WTC11 (cell line): ENCODE measurements at regions not wholly inside any gene's neighbourhood (a gene's known extent, or its start where the extent isn't known, plus 50 kb on each side); places are given as distances from the start of the nearest gene placed in this dataset.

Source experiments
- ATF1 ChIP-seq: sonication (generic); formaldehyde crosslinking; IDR thresholded peaks from 2 replicates; pipeline ENCODE4 v1.8.1; 2023; ENCODE audit warnings: mild to moderate bottlenecking, moderate library complexity, missing genetic modification reagents
- ELF4 ChIP-seq: sonication (generic); formaldehyde crosslinking; IDR thresholded peaks from 2 replicates; pipeline ENCODE4 v1.8.1; 2022; ENCODE audit warnings: low read depth, mild to moderate bottlenecking, moderate library complexity, missing genetic modification reagents
- GABPB1 ChIP-seq: sonication (generic); formaldehyde crosslinking; IDR thresholded peaks from 2 replicates; pipeline ENCODE4 v1.8.1; 2023; ENCODE audit warnings: mild to moderate bottlenecking, missing genetic modification reagents
- JUN ChIP-seq: sonication (generic); formaldehyde crosslinking; IDR thresholded peaks from 2 replicates; pipeline ENCODE4 v1.8.0; 2023; ENCODE audit warnings: mild to moderate bottlenecking, missing genetic modification reagents
- MYBL2 ChIP-seq: sonication (generic); formaldehyde crosslinking; IDR thresholded peaks from 2 replicates; pipeline ENCODE4 v1.8.1; 2023; ENCODE audit warnings: mild to moderate bottlenecking, moderate library complexity, missing genetic modification reagents
- RELA ChIP-seq: sonication (generic); formaldehyde crosslinking; IDR thresholded peaks from 2 replicates; pipeline ENCODE4 v1.8.1; 2022; ENCODE audit warnings: missing genetic modification reagents, mild to moderate bottlenecking, borderline replicate concordance
- TF ChIP-seq, protein P1 (sequence below): fragments of 200-600 bp; IDR thresholded peaks from 2 replicates; pipeline ENCODE4 v1.8.0; 2022; ENCODE audit warnings: antibody characterized with exemption
- TF ChIP-seq, protein P2 (sequence below): sonication (generic); formaldehyde crosslinking; conservative IDR thresholded peaks from 2 replicates; pipeline ENCODE4 v1.8.1; 2023; ENCODE audit warnings: mild to moderate bottlenecking, low read depth, missing genetic modification reagents, moderate library complexity
- TF ChIP-seq, protein P3 (sequence below): sonication (generic); formaldehyde crosslinking; IDR thresholded peaks from 2 replicates; pipeline ENCODE4 v1.8.1; 2022; ENCODE audit warnings: low read depth, mild to moderate bottlenecking, moderate library complexity, missing genetic modification reagents, borderline replicate concordance
- TF ChIP-seq, protein P4 (sequence below): sonication (generic); formaldehyde crosslinking; IDR thresholded peaks from 2 replicates; pipeline ENCODE4 v1.8.1; 2023; ENCODE audit warnings: mild to moderate bottlenecking, missing genetic modification reagents, moderate library complexity
- TF ChIP-seq, protein P5 (sequence below): sonication (generic); formaldehyde crosslinking; IDR thresholded peaks from 2 replicates; pipeline ENCODE4 v1.8.1; 2022; ENCODE audit warnings: missing genetic modification reagents, borderline replicate concordance

DNA sequence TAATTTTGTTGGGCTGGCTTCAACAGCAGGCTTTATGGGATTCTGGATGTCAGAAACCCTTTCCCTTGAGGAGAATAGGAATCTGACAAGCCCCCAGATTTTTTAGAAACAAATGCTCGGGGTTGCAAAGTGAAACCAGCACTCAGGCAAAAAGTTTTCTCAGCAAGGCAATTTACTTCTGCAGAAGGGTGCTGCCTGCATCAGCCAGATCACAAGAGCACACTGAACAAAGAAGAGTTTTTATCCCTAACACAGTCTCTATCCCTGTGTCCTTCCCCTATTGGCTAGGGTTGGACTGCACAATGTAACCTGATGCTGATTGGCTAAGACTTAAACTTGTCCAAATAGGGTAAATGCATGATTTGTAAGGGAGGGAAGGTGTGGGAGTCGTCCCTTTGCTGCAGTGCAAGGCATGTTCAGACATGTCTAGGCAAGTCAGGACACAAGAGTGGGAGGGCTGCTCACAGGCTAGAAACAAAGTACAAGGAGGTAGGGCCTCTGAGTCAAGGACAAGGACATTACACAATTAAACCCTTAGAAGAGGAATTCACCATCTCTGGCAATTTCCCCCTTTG, 175.8 kb downstream of the CCNG2 start:
- TF ChIP-seq, protein P1, sequence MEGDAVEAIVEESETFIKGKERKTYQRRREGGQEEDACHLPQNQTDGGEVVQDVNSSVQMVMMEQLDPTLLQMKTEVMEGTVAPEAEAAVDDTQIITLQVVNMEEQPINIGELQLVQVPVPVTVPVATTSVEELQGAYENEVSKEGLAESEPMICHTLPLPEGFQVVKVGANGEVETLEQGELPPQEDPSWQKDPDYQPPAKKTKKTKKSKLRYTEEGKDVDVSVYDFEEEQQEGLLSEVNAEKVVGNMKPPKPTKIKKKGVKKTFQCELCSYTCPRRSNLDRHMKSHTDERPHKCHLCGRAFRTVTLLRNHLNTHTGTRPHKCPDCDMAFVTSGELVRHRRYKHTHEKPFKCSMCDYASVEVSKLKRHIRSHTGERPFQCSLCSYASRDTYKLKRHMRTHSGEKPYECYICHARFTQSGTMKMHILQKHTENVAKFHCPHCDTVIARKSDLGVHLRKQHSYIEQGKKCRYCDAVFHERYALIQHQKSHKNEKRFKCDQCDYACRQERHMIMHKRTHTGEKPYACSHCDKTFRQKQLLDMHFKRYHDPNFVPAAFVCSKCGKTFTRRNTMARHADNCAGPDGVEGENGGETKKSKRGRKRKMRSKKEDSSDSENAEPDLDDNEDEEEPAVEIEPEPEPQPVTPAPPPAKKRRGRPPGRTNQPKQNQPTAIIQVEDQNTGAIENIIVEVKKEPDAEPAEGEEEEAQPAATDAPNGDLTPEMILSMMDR, result no peak
- TF ChIP-seq RELA (CRISPR knock-in tag) (no peak), MYBL2 (no peak), JUN (no peak), ATF1 (no peak), ELF4 (CRISPR knock-in tag) (no peak), GABPB1 (no peak)
- TF ChIP-seq, protein P2, sequence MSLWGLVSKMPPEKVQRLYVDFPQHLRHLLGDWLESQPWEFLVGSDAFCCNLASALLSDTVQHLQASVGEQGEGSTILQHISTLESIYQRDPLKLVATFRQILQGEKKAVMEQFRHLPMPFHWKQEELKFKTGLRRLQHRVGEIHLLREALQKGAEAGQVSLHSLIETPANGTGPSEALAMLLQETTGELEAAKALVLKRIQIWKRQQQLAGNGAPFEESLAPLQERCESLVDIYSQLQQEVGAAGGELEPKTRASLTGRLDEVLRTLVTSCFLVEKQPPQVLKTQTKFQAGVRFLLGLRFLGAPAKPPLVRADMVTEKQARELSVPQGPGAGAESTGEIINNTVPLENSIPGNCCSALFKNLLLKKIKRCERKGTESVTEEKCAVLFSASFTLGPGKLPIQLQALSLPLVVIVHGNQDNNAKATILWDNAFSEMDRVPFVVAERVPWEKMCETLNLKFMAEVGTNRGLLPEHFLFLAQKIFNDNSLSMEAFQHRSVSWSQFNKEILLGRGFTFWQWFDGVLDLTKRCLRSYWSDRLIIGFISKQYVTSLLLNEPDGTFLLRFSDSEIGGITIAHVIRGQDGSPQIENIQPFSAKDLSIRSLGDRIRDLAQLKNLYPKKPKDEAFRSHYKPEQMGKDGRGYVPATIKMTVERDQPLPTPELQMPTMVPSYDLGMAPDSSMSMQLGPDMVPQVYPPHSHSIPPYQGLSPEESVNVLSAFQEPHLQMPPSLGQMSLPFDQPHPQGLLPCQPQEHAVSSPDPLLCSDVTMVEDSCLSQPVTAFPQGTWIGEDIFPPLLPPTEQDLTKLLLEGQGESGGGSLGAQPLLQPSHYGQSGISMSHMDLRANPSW (CRISPR knock-in tag), result no peak
- TF ChIP-seq, protein P3, sequence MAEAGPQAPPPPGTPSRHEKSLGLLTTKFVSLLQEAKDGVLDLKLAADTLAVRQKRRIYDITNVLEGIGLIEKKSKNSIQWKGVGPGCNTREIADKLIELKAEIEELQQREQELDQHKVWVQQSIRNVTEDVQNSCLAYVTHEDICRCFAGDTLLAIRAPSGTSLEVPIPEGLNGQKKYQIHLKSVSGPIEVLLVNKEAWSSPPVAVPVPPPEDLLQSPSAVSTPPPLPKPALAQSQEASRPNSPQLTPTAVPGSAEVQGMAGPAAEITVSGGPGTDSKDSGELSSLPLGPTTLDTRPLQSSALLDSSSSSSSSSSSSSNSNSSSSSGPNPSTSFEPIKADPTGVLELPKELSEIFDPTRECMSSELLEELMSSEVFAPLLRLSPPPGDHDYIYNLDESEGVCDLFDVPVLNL (CRISPR knock-in tag), result no peak
- TF ChIP-seq, protein P4, sequence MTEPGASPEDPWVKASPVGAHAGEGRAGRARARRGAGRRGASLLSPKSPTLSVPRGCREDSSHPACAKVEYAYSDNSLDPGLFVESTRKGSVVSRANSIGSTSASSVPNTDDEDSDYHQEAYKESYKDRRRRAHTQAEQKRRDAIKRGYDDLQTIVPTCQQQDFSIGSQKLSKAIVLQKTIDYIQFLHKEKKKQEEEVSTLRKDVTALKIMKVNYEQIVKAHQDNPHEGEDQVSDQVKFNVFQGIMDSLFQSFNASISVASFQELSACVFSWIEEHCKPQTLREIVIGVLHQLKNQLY (CRISPR knock-in tag), result no peak
- TF ChIP-seq, protein P5, sequence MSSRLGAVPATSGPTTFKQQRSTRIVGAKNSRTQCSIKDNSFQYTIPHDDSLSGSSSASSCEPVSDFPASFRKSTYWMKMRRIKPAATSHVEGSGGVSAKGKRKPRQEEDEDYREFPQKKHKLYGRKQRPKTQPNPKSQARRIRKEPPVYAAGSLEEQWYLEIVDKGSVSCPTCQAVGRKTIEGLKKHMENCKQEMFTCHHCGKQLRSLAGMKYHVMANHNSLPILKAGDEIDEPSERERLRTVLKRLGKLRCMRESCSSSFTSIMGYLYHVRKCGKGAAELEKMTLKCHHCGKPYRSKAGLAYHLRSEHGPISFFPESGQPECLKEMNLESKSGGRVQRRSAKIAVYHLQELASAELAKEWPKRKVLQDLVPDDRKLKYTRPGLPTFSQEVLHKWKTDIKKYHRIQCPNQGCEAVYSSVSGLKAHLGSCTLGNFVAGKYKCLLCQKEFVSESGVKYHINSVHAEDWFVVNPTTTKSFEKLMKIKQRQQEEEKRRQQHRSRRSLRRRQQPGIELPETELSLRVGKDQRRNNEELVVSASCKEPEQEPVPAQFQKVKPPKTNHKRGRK (CRISPR knock-in tag), result no peak
